ENCODE measurements at regions not wholly inside any gene's neighbourhood (a gene's known extent, or its start where the extent isn't known, plus 50 kb on each side); places are given as distances from the start of the nearest gene placed in this dataset.
"Not testable (repeated sequence)": the region's sequence is repeated elsewhere in the genome, so short reads cannot be mapped to it uniquely, and the experiment has no call there.

DNA sequence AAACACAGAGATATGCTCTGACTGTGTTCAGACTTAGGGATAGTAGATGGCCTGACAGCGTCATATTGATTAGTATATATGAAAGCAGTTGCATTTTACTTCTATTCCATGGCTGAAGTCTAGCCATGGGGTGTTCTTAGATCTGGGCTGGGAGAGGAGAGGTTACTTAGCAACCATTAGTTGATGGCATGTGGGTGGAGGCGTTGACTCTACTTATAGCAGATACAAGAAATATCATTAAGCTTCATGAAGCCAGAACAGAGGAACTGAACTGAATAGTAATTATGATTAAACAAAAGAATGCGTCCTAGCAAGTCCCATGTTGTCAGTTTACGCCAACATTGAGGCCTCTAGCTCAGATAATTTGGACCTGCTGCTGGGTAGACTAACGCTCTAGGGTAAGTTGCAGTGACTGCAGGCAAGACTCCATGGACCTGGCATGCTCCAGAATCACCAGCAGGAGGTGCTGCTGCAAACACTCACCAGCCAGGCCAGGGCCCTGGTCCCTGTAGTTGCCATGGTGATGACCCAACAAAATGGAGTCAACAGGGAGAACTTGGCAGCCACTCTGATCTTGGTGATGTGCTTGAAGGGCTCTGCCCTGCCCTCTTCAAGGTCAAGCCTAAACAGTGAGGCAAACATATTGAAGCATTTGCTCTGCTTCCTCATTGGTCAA, 477.3 kb downstream of the PREX1 start:
- DNase-seq = no peak

DNA sequence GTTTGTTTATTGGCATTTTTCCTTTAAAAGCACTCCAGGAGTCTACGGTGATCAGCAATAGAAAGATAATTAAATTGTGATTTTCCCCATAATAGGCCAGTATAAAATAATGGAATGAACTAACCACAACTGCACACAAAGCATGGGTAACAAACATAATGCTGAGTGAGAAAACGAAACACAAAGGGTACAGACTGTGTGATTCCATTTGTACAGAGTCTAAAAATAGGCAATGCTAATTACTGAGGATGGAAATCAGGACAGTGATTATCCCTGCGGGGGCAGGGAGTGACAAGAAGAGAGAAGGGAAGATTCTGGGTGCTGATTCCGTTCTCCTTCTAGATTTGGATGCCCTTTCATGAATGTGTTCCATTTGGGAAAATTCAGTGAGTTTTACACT, 478.1 kb downstream of the PREX1 start:
- DNase-seq = no peak

DNA sequence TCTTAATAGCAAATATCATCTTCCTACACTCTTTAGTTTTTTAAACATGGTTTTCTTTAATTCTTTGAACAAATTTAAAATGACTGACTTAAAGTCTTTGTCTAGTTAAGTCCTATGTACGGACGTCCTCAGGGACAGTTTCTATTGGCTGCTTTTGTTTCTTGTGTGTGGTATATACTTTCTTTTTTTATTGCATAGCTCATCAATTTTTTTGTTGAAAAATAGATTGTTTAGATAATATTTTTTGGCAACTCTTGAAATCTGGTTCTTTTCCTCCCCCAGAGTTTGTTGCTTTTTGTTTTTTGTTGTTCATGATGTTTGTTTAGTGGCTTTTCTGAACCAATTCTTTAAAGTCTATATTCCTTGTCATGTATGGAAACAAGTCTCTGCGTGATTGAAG, 479.8 kb downstream of the PREX1 start:
- DNase-seq = no peak

DNA sequence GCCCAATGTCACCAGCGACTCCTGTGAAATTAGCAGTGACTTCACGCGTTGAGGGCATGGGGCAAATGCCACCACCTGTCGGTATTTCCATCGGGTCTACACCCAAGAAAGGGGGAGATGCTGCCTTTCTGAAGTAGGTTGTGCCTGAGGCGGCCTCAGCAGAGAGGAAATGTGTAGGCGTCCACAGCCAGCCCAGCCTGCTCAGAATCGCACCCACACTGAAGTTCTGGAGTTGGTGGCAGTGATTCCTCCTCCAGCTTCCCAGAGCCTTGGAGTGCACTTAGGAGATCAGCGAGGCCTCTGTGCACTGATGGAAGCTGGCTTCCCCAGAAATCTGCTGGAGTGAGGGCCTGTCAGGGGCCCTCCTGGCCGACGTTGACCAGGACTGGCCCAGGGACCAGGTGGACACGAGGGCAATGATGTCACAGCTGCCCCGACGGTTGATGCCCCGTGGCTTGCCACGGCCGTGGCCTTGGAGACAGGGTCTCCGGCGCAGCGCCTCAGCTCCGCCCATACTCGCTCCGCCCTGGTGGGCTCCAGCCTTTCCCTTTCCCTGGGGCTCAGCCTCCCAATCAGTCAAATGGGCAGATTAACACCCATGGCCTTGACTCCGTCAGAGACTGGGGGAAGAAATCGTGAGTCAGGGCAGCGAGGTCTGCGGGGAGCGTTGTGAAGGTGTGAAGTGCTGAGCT, 484.8 kb downstream of the PREX1 start:
- no peak for DNase-seq

DNA sequence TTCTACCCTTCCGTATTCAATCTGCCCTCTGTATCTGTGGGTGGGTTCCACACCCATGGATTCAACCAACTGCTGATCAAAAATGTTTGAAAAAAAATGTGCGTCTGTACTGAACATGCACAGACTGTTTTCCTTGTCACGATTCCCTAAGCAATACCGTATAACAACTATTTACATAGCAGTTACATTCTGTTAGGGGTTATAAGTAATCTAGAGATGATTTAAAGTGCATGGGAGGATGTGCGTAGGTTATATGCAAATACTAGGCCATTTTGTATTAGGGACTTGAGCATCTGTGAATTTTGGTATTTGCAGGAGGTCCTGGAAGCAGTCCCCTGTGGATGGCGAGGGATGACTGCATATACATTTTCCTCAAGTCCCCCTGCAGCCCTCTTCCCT, 486.9 kb downstream of the PREX1 start:
- no peak for DNase-seq

DNA sequence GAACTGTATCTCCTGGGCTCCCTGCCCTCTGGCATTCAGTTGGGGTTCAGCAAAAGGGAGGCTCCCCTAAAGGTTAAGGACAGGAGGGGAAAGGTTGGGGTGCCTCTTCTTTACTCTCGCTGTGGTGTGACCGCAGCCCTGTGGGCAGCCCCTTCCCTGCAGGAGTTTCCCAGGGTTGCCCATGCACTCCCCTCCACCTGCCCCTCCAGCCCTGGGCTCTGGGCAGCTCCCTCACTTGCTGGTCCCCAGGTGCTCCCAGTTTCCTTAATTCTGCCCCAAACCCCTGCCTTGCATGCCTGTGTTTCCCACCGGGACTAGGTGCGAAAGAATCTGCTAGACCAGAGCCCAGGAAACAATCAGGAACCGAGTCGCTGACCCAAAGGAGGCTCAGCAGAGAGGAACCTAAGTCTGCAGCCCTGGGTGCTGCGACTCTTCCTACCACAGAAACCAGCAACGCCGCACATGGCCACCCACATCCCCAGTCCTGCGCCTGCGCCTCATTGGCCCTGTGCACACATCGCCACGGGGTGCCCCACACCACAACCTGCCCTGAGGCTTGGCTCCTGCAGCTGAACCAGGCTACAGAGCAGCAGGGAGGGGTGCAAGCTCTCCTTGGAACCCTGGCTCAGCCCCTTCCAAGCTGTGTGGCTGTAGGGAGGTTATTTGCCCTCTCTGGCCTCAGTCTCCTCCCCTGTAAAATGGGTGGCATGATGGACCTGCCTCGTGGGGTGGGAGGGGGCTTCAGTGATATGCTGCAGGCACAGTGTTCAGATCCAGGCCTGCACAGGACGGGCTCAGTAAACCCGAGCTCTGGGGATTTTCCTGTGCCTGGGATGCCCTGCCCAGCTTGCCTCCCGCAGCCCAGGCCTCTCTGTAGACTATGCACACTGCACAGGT, 487.6 kb downstream of the PREX1 start:
- no peak for DNase-seq

DNA sequence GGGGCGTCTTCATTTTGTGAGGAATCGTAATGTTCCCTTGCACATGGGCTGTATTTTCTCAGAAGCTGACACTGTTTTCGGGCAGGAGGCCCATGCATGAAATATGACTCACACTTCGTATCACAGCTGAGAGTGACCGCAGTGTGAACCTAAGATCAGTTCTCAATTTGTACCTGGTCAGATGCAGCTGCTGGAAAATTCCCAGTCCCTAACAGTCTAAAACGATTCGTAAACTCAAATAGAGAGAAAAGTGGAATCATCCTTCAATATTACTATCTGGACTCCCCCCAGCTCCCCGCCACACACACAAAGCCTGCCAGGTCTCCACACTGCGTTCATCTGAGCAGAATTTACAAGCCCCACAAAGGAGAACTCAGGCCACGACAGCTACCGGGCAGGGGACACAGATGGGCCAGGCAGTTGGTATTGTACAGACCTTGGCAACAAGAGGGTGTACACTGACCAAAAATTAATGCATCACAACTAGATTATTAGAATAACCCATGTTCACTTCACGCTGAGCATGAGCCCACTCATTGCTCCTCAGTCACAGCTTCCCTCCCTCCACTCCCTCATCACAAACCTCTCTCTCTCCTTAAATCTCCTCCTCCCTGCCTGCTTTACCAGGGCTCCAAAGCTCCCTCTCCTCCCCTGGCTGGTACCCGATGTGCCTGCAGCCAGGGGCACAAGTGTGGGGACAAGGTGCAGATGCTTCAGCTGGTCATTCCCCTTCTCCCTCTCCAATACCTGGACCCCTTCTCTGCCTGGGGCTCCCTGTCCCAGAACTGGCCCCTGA, 488.4 kb downstream of the PREX1 start:
- no peak for DNase-seq

DNA sequence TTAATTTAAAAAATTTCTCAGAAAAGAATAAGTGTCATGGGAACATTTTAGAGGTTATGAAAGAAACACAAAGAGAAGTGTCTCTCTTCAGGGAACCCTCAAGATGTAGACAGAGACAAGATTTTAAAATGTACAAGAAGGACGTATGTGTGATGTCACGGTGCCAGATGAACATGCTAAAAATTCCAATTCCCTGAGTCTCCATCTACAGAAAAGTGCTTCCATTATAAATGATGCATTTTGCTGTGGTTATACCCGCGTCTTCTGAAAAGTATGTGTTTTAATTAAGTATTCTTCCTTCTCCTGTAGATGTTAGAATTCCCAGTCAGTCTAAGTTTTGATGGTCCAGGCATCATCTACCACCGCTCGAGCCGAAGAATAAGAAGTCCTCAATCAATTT, 489.1 kb downstream of the PREX1 start:
- DNase-seq = no peak

DNA sequence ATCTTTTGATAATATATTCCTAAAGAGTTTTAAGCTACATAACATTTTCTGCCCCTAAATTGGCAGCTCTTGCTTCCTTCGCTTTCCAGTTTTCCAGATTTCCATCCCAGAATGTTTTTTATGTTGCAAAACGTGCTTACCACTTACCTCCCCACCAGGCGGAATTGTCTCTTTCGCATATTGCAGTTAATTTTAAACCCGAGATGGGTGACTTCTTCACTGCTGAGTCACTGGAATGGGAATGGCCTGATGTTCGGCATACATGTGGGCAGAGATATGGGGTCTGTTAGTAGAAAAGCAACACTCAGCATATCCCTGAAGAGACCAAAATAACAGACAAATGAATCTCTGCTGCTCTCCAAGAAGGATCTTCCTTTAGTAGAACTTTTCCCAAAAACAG, 491.2 kb downstream of the PREX1 start:
- DNase-seq = no peak

DNA sequence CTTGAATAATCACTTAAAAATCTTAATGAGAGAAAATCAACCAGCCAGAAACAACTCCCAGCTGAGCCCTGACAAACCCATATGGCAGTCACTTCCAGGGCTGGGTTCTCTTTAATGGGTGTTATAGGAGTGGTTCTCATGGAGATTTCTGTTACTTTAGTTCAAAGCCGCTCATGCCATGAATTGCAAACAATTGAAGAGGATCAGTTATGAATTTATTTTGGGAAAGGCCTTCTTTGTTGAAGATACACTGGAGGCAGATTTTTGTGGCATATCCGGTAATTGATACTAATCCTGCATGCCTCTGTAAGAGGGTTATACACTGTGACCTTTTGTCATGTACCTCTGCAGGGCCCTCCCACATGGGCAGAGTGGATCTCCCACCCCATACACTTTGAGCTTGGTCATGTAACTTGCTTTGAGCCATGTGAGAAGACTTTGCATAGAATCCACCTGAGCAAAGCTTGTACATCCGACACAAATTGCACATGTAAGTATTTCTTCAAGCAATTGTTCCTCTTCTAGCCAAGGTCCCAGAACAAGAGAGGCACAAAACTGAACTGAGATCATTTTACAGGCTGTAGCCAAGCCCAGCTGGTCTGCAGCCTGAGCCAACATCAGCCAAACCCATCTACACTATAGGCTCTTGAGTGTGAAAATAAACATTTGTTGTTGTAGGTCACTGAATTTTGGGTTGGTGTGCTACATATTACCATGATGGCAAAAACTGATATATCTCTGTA, 492.3 kb downstream of the PREX1 start:
- DNase-seq = no peak

DNA sequence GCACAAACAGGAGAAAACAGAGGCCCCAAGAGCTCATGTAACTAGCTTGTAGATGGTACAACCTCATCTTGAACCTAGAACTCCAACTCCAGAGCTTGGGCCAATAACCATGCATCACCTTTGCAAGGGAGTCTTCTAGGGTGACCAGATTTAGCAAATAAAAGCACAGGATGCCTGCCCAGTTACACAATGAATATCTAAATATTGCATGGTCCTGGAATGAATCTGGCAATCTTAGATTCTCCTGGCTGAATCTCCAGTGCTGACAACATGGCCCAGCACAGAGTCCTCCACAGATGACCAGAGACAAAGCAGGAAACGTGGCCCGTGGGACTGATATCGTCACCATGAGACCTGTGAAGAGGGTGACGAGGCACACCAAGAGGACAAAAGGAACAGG, 494.1 kb downstream of the PREX1 start:
- no peak for DNase-seq

DNA sequence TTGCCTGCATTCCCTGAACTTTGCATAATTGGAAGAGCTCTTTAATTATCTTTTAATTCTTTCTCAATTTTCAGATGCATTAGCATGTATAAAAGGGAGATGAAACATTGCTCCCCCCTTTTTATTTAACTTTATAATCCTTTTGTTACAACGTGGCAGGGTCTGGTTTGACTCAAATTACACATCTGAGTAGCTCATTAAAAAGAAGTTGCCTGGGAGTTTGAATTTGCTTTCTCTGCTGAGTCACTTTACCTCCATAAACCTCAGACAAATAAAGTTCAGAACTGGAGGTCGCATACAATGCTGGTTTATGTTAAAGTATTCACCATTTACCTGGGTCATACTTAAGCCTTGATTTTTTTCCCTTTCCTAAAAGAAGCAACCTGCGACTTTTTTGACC, 495.2 kb downstream of the PREX1 start:
- no peak for DNase-seq

DNA sequence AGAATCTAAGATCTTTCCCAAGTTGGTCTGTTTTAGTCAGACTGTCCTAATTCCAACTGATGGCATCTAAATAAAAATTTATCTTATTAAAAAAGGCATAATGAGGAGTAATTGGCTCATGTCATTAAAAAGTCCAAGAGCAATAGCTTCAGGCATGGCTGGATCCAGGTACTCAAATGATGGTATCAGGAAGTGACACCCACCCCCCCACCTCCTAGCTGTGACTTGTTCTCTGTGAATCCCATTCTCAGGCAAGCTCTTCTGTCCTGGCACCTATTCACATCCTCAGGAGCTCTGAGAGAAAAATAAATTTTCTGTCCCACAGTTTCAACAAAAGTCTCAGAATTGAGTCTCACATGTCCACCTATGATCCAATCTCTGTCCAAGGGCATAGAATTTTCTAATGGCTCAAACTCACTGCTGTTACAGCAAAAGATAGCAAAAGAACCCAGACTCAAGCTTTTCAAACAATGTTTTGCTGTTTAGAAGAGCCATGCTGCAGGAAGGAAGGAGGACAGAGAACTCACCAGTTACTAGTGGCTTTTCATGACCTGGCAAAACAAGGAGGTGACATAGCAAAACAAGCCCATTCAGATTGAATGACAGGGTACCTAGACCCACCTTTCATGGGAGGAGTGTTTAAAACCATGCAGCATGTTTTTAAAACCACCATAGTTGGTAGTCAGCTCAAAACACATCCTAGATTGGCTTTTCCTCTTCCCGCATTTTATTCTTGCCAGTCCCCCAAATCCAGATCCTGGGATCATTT, 496.1 kb downstream of the PREX1 start:
- no peak for DNase-seq

DNA sequence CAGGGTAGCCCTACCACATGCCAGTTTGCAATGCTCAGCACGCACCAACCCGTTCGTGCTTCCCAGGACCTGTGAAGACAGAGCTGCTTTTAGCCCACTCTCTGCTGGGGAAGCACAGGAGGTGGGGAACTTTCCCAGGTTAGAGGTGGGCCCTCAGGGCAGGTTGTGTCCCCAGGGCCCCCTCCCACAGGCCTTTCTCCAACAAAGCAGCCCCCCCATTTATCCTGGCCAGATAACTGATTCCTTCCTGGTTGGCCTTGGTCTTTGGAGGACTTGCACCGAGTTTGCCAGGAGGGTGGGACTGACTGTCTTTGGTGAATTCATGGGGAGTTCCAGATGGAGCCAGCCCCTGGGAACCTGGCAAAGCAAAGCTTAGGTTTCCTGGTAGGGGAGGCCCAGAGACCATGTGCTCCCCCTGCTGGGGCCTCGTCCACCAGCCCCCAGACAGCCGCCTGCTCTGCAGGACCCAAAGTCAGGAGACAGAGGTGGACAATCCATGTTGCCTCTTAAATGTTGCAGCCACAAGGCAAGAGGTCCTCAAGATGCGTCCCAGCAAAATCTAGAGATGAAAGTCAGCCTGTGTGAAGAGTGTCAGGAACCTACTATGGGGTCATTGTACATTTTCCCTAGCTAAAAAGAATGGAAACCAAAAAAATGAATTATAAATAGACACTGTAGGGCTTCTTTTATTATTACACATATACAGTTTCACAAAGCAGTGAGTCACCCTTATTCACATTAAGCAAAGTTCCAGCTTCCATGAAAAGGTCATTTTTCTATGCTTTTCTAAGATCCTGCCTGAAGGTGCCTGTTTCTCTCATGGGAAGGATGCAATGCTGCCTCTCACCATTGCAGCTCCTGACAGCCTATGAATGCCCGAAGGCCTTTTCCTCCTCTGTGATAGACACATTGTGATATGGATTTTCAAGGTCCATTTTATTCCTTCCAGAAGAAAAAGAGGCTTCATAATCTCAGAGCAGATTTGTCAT, 497.8 kb downstream of the PREX1 start:
- no peak for DNase-seq

DNA sequence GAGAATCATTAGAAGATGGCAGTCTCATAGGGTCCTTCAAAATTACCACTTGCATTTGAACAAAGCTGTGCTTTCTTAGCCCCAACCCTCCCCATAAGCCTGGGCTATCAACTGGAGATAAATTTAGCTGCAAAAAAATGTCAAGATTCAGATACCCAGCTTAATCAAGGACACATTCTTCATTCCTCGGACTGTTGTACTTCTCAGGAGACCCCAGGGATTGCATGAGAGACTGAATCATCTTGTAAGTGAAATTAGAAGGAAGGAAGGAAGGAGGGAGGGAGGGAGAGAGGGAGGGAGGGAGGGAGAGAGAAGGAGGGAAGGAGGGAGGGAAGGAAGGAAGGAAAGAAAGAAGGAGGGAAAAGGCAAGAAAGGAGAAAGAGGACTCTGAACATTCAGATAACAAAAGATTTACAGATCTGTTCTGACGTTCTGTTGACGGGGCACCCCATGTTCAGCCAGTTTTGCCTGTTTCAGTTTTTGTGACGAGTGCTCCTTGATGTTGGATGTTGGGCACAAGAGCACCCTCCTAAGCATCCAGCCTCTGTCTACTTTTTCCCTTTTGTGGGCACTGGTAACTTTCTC, 498.7 kb downstream of the PREX1 start:
- DNase-seq = no peak

DNA sequence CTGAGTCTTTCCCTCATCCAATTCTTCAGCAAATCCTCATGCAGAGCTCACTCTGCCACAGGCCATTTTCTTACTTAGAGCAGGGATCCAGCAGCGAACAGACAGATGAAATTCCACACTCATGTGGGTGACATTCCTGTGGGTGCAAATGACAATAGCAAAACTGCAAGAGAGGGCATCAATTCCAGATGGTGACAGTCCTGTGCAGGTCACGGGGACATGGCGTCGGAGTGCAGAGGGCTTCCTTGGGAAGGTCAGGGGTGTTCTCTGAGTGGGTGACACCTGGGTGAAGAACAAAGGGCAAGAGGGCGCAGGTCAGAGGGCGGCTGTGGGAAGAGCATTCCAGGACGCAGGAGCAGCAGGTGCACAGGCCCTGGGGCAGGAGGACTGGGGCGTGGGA, 500.0 kb downstream of the PREX1 start:
- DNase-seq = not testable (repeated sequence)

DNA sequence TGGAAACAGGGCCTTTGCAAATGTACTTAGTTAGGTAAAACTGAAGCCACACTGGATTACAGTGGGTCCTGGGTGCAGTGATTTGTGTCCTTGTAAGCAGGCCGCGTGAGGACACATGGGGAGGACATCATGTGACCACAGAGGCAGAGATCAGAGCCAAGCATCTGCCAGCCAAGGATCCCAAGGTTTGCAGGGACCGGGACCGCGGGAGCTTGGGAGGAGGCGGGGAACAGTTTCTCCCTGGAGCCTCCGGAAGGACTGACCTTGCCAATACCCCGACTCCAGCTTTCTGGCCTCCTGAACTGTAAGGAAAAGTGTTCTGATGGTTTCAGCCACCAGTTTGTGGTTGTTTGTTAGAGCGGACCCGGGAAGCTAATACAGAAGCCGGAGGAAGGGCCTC, 500.9 kb downstream of the PREX1 start:
- no peak for DNase-seq

DNA sequence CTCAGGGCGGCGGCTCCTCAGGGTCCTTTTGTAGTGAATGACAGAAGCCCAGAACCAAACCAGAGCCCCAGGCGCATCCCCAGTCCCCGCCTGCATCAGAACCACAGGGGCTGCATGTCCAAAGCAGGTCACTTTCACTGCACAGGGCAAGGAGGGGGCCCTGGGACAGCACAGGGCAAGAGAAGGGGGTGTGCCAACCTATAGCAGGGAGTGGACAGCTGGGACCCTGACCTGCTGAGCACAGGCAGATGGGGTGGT, 501.4 kb downstream of the PREX1 start:
- DNase-seq = no peak

DNA sequence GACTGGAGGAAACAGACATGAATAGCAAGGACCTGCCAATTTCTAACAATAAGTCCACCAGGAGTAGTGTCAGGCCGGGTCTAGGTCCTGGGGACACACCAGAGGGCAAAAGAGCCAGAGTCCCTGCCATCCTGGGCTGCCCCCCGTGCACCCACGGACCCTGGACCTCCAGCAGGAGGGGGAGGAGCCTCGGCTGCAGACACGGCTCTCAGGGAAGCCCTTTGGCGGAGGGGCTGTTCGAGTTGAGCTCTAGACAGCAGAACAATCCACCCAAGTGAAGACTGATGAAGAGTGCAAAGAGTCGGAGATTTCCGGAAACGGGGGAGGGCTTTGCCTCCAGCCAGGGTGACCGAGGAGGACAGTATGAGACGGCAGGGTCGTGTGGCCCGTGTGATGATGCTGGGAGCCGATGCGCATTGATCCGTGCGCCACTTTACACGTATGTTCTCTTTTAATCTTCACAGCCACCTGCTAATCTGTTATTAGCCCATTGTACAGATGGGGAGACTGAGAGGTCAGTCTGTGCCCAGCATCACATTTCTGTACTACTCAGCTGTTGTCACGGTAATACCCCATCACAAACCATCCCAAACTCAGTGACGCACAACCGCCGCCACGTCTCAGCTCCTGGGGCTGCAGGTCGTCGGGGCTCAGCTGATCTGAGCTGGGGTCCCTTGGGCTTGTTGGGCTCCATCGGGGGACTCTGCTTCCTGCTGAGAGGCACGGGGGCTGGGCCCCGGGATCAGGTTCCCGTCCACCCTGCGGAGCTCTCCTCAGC, 502.0 kb downstream of the PREX1 start:
- DNase-seq = no peak

All from NCI-H1105 (cell line).